CD4-positive, alpha-beta T cell treated with Interferon gamma for 1 hour (primary cell): ENCODE measurements at regions not wholly inside any gene's neighbourhood (a gene's known extent, or its start where the extent isn't known, plus 50 kb on each side); places are given as distances from the start of the nearest gene placed in this dataset.

Source experiments
- DNase-seq: peaks from one replicate; pipeline ENCODE4 v3.0.0-alpha.2; 2020

GRCh38 chr6:6843777-6844176 lies 255.3 kb downstream of the LY86 start:
- DNase-seq, result no peak

- no peak for DNase-seq
Measured at GRCh38 chr6:6844530-6844929, 256.0 kb downstream of the LY86 start.

GRCh38 chr6:6845603-6846002 lies 257.1 kb downstream of the LY86 start:
- DNase-seq, result no peak

- no peak for DNase-seq
Measured at GRCh38 chr6:6847591-6847990, 259.1 kb downstream of the LY86 start.

GRCh38 chr6:6851059-6851948 lies 256.5 kb upstream of the RREB1 start:
- no peak for DNase-seq

- no peak for DNase-seq
Measured at GRCh38 chr6:6851949-6852261, 255.9 kb upstream of the RREB1 start.

GRCh38 chr6:6856538-6857523 lies 250.9 kb upstream of the RREB1 start:
- peak; percentile 46 for DNase-seq

GRCh38 chr6:6857528-6857927 lies 250.2 kb upstream of the RREB1 start:
- no peak for DNase-seq

GRCh38 chr6:6858533-6858982 lies 249.2 kb upstream of the RREB1 start:
- DNase-seq, result no peak

- no peak for DNase-seq
Measured at GRCh38 chr6:6859105-6859504, 248.7 kb upstream of the RREB1 start.

GRCh38 chr6:6859722-6860121 lies 248.0 kb upstream of the RREB1 start:
- no peak for DNase-seq

- no peak for DNase-seq
Measured at GRCh38 chr6:6860863-6861262, 246.9 kb upstream of the RREB1 start.

- DNase-seq, result no peak
Measured at GRCh38 chr6:6861351-6861894, 246.3 kb upstream of the RREB1 start.

- no peak for DNase-seq
Measured at GRCh38 chr6:6861995-6862394, 245.8 kb upstream of the RREB1 start.

- no peak for DNase-seq
Measured at GRCh38 chr6:6863970-6864639, 243.7 kb upstream of the RREB1 start.

GRCh38 chr6:6865611-6866010 lies 242.2 kb upstream of the RREB1 start:
- no peak for DNase-seq

GRCh38 chr6:6866656-6867403 lies 240.9 kb upstream of the RREB1 start:
- no peak for DNase-seq

GRCh38 chr6:6867404-6867799 lies 240.4 kb upstream of the RREB1 start:
- no peak for DNase-seq

- DNase-seq, result no peak
Measured at GRCh38 chr6:6869094-6869493, 238.7 kb upstream of the RREB1 start.

GRCh38 chr6:6870921-6871320 lies 236.8 kb upstream of the RREB1 start:
- no peak for DNase-seq

- DNase-seq, result no peak
Measured at GRCh38 chr6:6872459-6873344, 235.1 kb upstream of the RREB1 start.
